DOHH2 (cell line): ENCODE measurements at regions not wholly inside any gene's neighbourhood (a gene's known extent, or its start where the extent isn't known, plus 50 kb on each side); places are given as distances from the start of the nearest gene placed in this dataset.

Source experiments
- H3F3A ChIP-seq: fragments of 200-600 bp; sonication (generic), shearing (Covaris generic); 2 replicates; pipeline ENCODE4 v1.6.0; 2016; ENCODE audit warnings: antibody characterized with exemption, mild to moderate bottlenecking; ENCODE audit not compliant: control insufficient read depth, insufficient read depth
- H3K27ac ChIP-seq: fragments of 200-600 bp; sonication (generic); 2 replicates; pipeline ENCODE4 v1.5.1; 2014; ENCODE audit warnings: low read depth, mild to moderate bottlenecking, low read length, moderate library complexity
- H3K27me3 ChIP-seq: fragments of 200-600 bp; sonication (generic); 2 replicates; pipeline ENCODE4 v1.6.1; 2014; ENCODE audit warnings: mild to moderate bottlenecking, low read length, mixed read lengths; ENCODE audit not compliant: control insufficient read depth
- H3K36me3 ChIP-seq: fragments of 200-600 bp; sonication (generic); 2 replicates; pipeline ENCODE4 v1.6.1; 2014; ENCODE audit warnings: mild to moderate bottlenecking, low read length, moderate library complexity, mixed read lengths; ENCODE audit not compliant: control insufficient read depth
- H3K4me1 ChIP-seq: fragments of 200-600 bp; sonication (generic); 2 replicates; pipeline ENCODE4 v1.6.1; 2014; ENCODE audit warnings: mild to moderate bottlenecking, low read length, mixed read lengths; ENCODE audit not compliant: control insufficient read depth
- H3K4me2 ChIP-seq: fragments of 200-600 bp; sonication (generic); 2 replicates; pipeline ENCODE4 v1.6.0; 2014; ENCODE audit warnings: mild to moderate bottlenecking, low read length, moderate library complexity
- H3K4me3 ChIP-seq: fragments of 200-600 bp; sonication (generic); 2 replicates; pipeline ENCODE4 v1.5.1; 2014; ENCODE audit warnings: mild to moderate bottlenecking, low read length, mixed read lengths
- H3K79me2 ChIP-seq: fragments of 200-600 bp; sonication (generic); 2 replicates; pipeline ENCODE4 v1.6.1; 2014; ENCODE audit warnings: mild to moderate bottlenecking, low read length, mixed read lengths; ENCODE audit not compliant: control insufficient read depth
- H3K9me2 ChIP-seq: fragments of 200-600 bp; sonication (generic); replicated peaks from 2 replicates; pipeline ENCODE4 v1.6.1; 2014; ENCODE audit warnings: mild to moderate bottlenecking, low read length, mixed read lengths; ENCODE audit not compliant: control insufficient read depth
- H3K9me3 ChIP-seq: fragments of 200-600 bp; sonication (generic); 2 replicates; pipeline ENCODE4 v1.6.1; 2014; ENCODE audit warnings: antibody characterized with exemption, low read length, mixed read lengths; ENCODE audit not compliant: control insufficient read depth, insufficient read depth
- H4K20me1 ChIP-seq: fragments of 200-600 bp; sonication (generic); 2 replicates; pipeline ENCODE4 v1.6.0; 2014; ENCODE audit warnings: low read depth, mild to moderate bottlenecking, antibody characterized with exemption, low read length, moderate library complexity; ENCODE audit not compliant: control insufficient read depth, insufficient read depth
- CTCF ChIP-seq: fragments of 200-600 bp; sonication (generic); IDR thresholded peaks from one replicate; pipeline ENCODE4 v1.5.1; 2014; ENCODE audit warnings: antibody characterized with exemption, mild to moderate bottlenecking, low read depth, low read length; ENCODE audit not compliant: poor library complexity, severe bottlenecking
- EZH2phosphoT487 ChIP-seq: fragments of 200-600 bp; sonication (generic); IDR thresholded peaks from 2 replicates; pipeline ENCODE4 v1.6.1; 2017; ENCODE audit warnings: borderline replicate concordance, mild to moderate bottlenecking, antibody characterized with exemption, low read length, moderate library complexity, mixed read lengths

- Histone ChIP-seq H3K4me3 (no peak overlapping the region), H3K9me3 (no peaks in the 10 kb centered on the region), H3K27me3 (no peaks in the 10 kb centered on the region), H3F3A (no peaks in the 10 kb centered on the region), H3K27ac (no peak overlapping the region), H4K20me1 (no peaks in the 10 kb centered on the region), H3K9me2 (no peaks in the 10 kb centered on the region), H3K4me1 (no peaks in the 10 kb centered on the region), H3K79me2 (no peaks in the 10 kb centered on the region), H3K36me3 (no peaks in the 10 kb centered on the region), H3K4me2 (no peak overlapping the region)
- TF ChIP-seq EZH2phosphoT487 (no peak), CTCF (no peak)
These were observed 610.7 kb downstream of the KCNJ2 start for GRCh38 chr17:70780031-70780430.

GRCh38 chr17:70786081-70786480 lies 616.7 kb downstream of the KCNJ2 start:
- no peaks in the 10 kb centered on the region for H3K9me3 ChIP-seq

GRCh38 chr17:70787721-70788300 lies 618.5 kb downstream of the KCNJ2 start:
- H3K9me2 ChIP-seq = no peaks in the 10 kb centered on the region
- no peak overlapping the region for H3K4me2 ChIP-seq
- no peaks in the 10 kb centered on the region for H3K27me3 ChIP-seq
- no peaks in the 10 kb centered on the region for H3K79me2 ChIP-seq
- H3K4me3 ChIP-seq = no peak overlapping the region
- no peaks in the 10 kb centered on the region for H3F3A ChIP-seq
- H4K20me1 ChIP-seq = no peaks in the 10 kb centered on the region
- no peaks in the 10 kb centered on the region for H3K36me3 ChIP-seq
- H3K4me1 ChIP-seq = no peaks in the 10 kb centered on the region
- no peak for TF ChIP-seq CTCF
- TF ChIP-seq EZH2phosphoT487 = no peak
- no peak overlapping the region for H3K27ac ChIP-seq
- no peaks in the 10 kb centered on the region for H3K9me3 ChIP-seq

More at GRCh38 chr17:70786081-70786480, 616.7 kb downstream of the KCNJ2 start:
- Histone ChIP-seq H3K4me2 (no peak overlapping the region), H3K27me3 (no peaks in the 10 kb centered on the region), H3K9me2 (no peaks in the 10 kb centered on the region), H4K20me1 (no peaks in the 10 kb centered on the region), H3K4me1 (no peaks in the 10 kb centered on the region), H3K36me3 (no peaks in the 10 kb centered on the region), H3F3A (no peaks in the 10 kb centered on the region), H3K79me2 (no peaks in the 10 kb centered on the region), H3K27ac (no peak overlapping the region), H3K4me3 (no peak overlapping the region)
- TF ChIP-seq CTCF (no peak), EZH2phosphoT487 (no peak)
